DND-41 (cell line): ENCODE measurements at regions not wholly inside any gene's neighbourhood (a gene's known extent, or its start where the extent isn't known, plus 50 kb on each side); places are given as distances from the start of the nearest gene placed in this dataset.

Experiments
- EZH2 ChIP-seq: IDR thresholded peaks from 3 replicates; pipeline ENCODE4 v1.6.1; 2012; ENCODE audit warnings: borderline replicate concordance, low read depth, mild to moderate bottlenecking, moderate library complexity, low read length, inconsistent platforms; ENCODE audit not compliant: severe bottlenecking
- TF ChIP-seq, protein P1 (sequence below): IDR thresholded peaks from 2 replicates; pipeline ENCODE4 v1.5.1; 2012; ENCODE audit warnings: borderline replicate concordance, low read length, moderate library complexity, mild to moderate bottlenecking; ENCODE audit not compliant: poor library complexity, severe bottlenecking; ENCODE audit errors: extremely low read depth

DNA sequence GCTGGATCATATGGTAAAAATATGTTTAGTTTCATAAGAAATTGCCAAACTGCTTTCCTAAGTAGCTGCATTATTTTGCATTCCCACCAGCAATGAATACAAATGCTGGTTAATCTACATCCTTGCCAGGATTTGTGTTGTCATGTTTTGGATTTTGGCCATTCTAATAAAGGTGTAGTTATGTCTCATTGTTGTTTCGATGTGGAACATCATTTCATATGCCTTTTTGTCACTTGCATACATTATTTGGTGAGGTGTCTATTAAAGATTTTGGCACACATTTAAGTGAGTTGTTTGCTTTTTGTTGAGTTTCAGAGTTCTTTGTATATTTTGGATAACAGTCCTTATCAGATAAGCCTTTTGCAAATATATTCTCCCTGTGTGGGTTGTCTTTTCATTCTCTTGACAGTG lies 299.2 kb upstream of the TFPI start:
- no peak for TF ChIP-seq EZH2
- TF ChIP-seq, protein P1, sequence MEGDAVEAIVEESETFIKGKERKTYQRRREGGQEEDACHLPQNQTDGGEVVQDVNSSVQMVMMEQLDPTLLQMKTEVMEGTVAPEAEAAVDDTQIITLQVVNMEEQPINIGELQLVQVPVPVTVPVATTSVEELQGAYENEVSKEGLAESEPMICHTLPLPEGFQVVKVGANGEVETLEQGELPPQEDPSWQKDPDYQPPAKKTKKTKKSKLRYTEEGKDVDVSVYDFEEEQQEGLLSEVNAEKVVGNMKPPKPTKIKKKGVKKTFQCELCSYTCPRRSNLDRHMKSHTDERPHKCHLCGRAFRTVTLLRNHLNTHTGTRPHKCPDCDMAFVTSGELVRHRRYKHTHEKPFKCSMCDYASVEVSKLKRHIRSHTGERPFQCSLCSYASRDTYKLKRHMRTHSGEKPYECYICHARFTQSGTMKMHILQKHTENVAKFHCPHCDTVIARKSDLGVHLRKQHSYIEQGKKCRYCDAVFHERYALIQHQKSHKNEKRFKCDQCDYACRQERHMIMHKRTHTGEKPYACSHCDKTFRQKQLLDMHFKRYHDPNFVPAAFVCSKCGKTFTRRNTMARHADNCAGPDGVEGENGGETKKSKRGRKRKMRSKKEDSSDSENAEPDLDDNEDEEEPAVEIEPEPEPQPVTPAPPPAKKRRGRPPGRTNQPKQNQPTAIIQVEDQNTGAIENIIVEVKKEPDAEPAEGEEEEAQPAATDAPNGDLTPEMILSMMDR = no peak
